GM20000 (cell line): ENCODE measurements at regions not wholly inside any gene's neighbourhood (a gene's known extent, or its start where the extent isn't known, plus 50 kb on each side); places are given as distances from the start of the nearest gene placed in this dataset.

Experiments used
- DNase-seq: peaks from one replicate; pipeline ENCODE4 v3.0.0; 2012; ENCODE audit warnings: low spot score
- CTCF ChIP-seq: IDR thresholded peaks from 2 replicates; pipeline ENCODE4 v1.5.1; 2012; ENCODE audit warnings: mild to moderate bottlenecking, control low read depth; ENCODE audit errors: extremely low read depth, missing control alignments

- no peak for TF ChIP-seq CTCF
- DNase-seq: no peak
These were observed 369.1 kb downstream of the S1PR1 start for GRCh38 chr1:101605878-101606277.

GRCh38 chr1:101613546-101613945, 376.7 kb downstream of the S1PR1 start:
- DNase-seq: no peak
- TF ChIP-seq CTCF: no peak

GRCh38 chr1:101618900-101619299, 377.8 kb downstream of the OLFM3 start:
- TF ChIP-seq CTCF: no peak
- no peak for DNase-seq

GRCh38 chr1:101632548-101633272, 364.0 kb downstream of the OLFM3 start:
- DNase-seq: no peak
- no peak for TF ChIP-seq CTCF

GRCh38 chr1:101645810-101646209, 350.9 kb downstream of the OLFM3 start:
- no peak for DNase-seq
- no peak for TF ChIP-seq CTCF

GRCh38 chr1:101652484-101652883, 344.2 kb downstream of the OLFM3 start:
- DNase-seq: no peak
- no peak for TF ChIP-seq CTCF

- no peak for DNase-seq
These were observed 343.2 kb downstream of the OLFM3 start for GRCh38 chr1:101653482-101653946.

More at GRCh38 chr1:101653482-101653946, 343.2 kb downstream of the OLFM3 start:
- TF ChIP-seq CTCF: peak; percentile 15
